ENCODE measurements at regions not wholly inside any gene's neighbourhood (a gene's known extent, or its start where the extent isn't known, plus 50 kb on each side); places are given as distances from the start of the nearest gene placed in this dataset.

GRCh38 chr6:167501831-167502385 is 177.0 kb downstream of the TTLL2 start (continued):
- TF ChIP-seq REST (IDR thresholded peaks at IDR 0.05; ENCODE audit: borderline replicate concordance in 1 of 2, low read depth in 1 of 2, low read length in 2 of 2), result no peak
- TF ChIP-seq ZNF670 (CRISPR knock-in tag; IDR thresholded peaks at IDR 0.05; ENCODE audit: borderline replicate concordance), result no peak
- TF ChIP-seq SRSF4 (IDR thresholded peaks at IDR 0.05; ENCODE audit: low read depth, low read length, poor library complexity, severe bottlenecking), result no peak
- TF ChIP-seq GZF1 (CRISPR knock-in tag; IDR thresholded peaks at IDR 0.05), result no peak
- peak; percentile 51; the same call in 1 of the 2 replicates for TF ChIP-seq REPIN1 (CRISPR knock-in tag; IDR thresholded peaks at IDR 0.05; ENCODE audit: borderline replicate concordance, low read depth)
- no peak for TF ChIP-seq HHEX (CRISPR knock-in tag; IDR thresholded peaks at IDR 0.05)
- no peak for TF ChIP-seq PREB (CRISPR knock-in tag; IDR thresholded peaks at IDR 0.05)
- TF ChIP-seq MZF1 (CRISPR knock-in tag; IDR thresholded peaks at IDR 0.05; ENCODE audit: borderline replicate concordance), result no peak
- 0 out of 2 replicates have a peak, but pooled peaks have one; percentile 28 for TF ChIP-seq ZNF331 (CRISPR knock-in tag; IDR thresholded peaks at IDR 0.05)
- TF ChIP-seq NCOA1 (CRISPR knock-in tag; IDR thresholded peaks at IDR 0.05), result no peak
- no peak for TF ChIP-seq THAP9 (CRISPR knock-in tag; IDR thresholded peaks at IDR 0.05; ENCODE audit: borderline replicate concordance)
- no peak for TF ChIP-seq NR2F1 (CRISPR knock-in tag; IDR thresholded peaks at IDR 0.05)
- TF ChIP-seq BRF2 (CRISPR knock-in tag; IDR thresholded peaks at IDR 0.05), result no peak
- TF ChIP-seq, protein P1, sequence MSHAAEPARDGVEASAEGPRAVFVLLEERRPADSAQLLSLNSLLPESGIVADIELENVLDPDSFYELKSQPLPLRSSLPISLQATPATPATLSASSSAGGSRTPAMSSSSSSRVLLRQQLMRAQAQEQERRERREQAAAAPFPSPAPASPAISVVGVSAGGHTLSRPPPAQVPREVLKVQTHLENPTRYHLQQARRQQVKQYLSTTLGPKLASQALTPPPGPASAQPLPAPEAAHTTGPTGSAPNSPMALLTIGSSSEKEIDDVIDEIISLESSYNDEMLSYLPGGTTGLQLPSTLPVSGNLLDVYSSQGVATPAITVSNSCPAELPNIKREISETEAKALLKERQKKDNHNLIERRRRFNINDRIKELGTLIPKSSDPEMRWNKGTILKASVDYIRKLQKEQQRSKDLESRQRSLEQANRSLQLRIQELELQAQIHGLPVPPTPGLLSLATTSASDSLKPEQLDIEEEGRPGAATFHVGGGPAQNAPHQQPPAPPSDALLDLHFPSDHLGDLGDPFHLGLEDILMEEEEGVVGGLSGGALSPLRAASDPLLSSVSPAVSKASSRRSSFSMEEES (CRISPR knock-in tag; IDR thresholded peaks at IDR 0.05), result 0 out of 2 replicates have a peak, but pooled peaks have one; percentile 36
- TF ChIP-seq SKI (IDR thresholded peaks at IDR 0.05; ENCODE audit: partially characterized antibody), result peak; percentile 42
- no peak for TF ChIP-seq MXD1 (CRISPR knock-in tag; IDR thresholded peaks at IDR 0.05)
- TF ChIP-seq ELF3 (CRISPR knock-in tag; IDR thresholded peaks at IDR 0.05), result no peak; the same call in 1 of the 2 replicates
- no peak for TF ChIP-seq ZNF678 (CRISPR knock-in tag; IDR thresholded peaks at IDR 0.05)
